Fibroblast of pulmonary artery (primary cell): ENCODE measurements at regions not wholly inside any gene's neighbourhood (a gene's known extent, or its start where the extent isn't known, plus 50 kb on each side); places are given as distances from the start of the nearest gene placed in this dataset.
"Not testable (repeated sequence)": the region's sequence is repeated elsewhere in the genome, so short reads cannot be mapped to it uniquely, and the experiment has no call there.

Experiments
- DNase-seq: peaks from one replicate; pipeline ENCODE4 v3.0.0-alpha.2; 2010; ENCODE audit warnings: low read depth
- H3K4me3 ChIP-seq: replicated peaks from 2 replicates; pipeline ENCODE4 v1.5.1; 2011; ENCODE audit warnings: low read depth, mild to moderate bottlenecking, control low read depth, low read length, moderate library complexity
- TF ChIP-seq, protein P1 (sequence below): IDR thresholded peaks from 2 replicates; pipeline ENCODE4 v1.5.1; 2011; ENCODE audit warnings: mild to moderate bottlenecking, control low read depth, low read length, inconsistent platforms; ENCODE audit errors: missing control alignments

DNA sequence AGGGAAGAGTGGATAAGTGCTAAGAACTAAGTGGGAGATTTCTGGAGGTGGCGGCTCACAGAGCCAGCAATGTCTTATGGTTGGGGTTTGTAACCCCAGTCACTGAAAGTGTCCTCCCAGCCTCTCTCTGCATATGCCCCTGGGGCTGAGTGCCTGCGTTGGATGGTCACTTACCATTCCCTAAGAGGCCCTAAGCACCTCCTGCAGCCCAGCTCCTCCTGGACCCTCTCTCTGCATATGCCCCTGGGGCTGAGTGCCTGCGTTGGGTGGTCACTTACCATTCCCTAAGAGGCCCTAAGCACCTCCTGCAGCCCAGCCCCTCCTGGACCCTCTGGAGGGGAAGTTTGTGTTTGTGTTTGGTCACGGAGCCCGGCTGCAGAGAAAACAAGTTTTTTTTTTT, 425.8 kb downstream of the TMEM121 start:
- no peak for DNase-seq

DNA sequence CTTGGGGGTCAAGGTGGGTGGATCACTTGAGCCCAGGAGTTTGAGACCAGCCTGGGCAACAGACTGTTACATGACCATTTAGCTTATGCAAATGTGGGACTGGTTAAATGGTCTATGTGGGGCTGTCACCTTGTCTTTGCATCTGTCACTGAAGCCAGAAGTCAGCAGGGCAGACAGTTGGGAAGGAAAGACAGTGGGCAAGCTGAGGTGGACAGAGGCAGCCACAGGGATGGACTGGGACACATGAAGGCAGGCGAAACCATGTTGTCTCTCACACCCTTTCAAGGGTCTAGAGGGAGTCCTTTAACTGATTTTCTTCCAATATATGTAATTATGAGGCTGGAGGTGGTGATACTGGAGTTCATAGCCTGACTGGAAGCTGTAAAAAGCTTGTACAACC, 426.4 kb downstream of the TMEM121 start:
- DNase-seq = no peak
- TF ChIP-seq, protein P1, sequence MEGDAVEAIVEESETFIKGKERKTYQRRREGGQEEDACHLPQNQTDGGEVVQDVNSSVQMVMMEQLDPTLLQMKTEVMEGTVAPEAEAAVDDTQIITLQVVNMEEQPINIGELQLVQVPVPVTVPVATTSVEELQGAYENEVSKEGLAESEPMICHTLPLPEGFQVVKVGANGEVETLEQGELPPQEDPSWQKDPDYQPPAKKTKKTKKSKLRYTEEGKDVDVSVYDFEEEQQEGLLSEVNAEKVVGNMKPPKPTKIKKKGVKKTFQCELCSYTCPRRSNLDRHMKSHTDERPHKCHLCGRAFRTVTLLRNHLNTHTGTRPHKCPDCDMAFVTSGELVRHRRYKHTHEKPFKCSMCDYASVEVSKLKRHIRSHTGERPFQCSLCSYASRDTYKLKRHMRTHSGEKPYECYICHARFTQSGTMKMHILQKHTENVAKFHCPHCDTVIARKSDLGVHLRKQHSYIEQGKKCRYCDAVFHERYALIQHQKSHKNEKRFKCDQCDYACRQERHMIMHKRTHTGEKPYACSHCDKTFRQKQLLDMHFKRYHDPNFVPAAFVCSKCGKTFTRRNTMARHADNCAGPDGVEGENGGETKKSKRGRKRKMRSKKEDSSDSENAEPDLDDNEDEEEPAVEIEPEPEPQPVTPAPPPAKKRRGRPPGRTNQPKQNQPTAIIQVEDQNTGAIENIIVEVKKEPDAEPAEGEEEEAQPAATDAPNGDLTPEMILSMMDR = no peak
- no peak overlapping the region for H3K4me3 ChIP-seq

More for the DNA sequence above, 425.8 kb downstream of the TMEM121 start:
- no peak overlapping the region for H3K4me3 ChIP-seq
- TF ChIP-seq, protein P1 = no peak

DNA sequence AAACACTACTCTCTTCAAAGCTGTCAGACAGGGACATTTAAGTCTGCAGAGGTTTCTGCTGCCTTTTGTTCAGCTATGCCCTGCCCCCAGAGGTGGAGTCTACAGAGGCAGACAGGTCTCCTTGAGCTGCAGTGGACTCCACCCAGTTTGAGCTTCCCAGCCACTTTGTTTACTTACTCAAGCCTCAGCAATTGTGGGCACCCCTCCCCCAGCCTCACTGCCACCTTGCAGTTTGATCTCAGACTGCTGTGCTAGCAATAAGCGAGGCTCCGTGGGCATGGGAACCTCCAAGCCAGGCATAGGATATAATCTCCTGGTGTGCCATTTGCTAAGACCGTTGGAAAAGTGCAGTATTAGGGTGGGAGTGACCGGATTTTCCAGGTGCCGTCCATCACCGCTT, 435.2 kb downstream of the TMEM121 start:
- H3K4me3 ChIP-seq, DNase-seq: not testable (repeated sequence)

DNA sequence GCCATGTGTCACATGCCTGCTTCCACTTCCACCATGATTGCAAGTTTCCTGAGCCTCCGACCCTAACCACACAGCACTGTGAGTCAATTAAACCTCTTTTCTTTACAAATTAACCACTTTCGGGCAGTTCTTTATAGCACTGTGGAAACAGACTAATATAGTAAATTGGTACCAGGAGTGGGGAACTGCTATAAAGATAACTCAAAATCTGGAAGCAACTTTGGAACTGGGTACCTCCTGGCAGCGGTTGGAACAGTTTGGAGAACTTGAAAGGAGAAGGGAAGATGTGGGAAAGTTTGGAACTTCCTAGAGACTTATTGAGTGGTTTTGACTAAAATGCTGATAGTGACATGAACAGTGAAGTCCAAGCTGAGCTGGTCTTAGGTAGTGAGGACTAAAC, 436.1 kb downstream of the TMEM121 start:
- H3K4me3 ChIP-seq = no peak overlapping the region
- no peak for DNase-seq
- TF ChIP-seq, protein P1 = no peak

DNA sequence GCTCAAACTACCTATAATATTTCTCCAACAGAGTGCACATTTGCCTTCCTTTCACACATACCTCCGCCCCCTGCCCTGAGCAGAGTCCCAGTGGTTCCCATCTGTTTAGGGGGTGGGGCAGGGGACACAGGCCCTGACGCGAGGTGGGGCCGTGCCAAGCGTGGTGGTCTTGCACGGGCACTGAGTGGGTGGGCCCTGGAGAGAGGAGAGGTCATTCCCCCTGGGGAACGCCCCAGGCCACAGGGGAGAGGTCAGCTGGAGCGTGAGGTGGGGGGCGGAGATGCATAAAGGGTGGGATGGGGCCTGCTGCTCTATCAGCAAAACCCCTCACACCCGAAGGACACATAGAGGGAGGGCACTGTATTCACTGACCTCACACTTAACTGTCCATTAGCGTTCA, 441.9 kb downstream of the TMEM121 start:
- TF ChIP-seq, protein P1 = no peak
- H3K4me3 ChIP-seq = no peak overlapping the region
- DNase-seq = no peak

DNA sequence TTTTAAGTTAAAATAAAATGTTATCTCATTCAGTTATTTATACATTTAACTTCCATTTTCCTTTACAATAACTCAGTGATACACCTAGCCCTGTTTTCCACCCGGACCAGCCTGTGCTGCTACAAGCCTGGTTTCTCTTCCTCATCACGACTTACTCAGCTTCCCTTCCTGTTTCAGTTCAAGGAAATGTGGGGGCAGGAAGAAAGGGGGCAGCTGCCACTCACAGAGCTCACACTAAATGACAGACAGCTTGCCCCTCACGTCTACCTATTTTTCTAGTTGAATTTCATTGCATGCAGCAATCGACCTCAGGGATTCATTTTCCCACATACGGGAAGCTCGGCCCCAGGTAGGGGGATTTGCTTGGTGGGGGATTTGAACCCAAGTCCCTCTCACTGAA, 442.6 kb downstream of the TMEM121 start:
- not testable (repeated sequence) for DNase-seq, H3K4me3 ChIP-seq

DNA sequence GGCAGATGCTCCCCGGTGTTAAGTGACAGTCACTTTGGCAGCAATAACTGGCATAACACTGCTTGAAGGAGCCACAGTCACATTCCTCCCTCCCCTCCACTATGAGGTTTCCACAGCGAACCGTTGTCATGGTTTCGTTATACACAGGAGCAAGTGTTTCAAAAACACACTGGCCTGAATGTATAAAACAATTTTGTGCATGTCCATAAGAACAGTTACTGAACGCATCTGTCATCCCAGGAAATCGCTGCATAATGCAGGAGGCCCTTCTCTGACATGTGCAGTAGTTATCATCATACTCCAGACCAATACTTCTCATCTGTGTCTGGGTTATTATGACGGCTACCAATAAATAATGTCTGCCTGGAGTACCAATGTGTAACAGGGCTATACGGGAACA, 444.4 kb downstream of the TMEM121 start:
- not testable (repeated sequence) for DNase-seq, H3K4me3 ChIP-seq

DNA sequence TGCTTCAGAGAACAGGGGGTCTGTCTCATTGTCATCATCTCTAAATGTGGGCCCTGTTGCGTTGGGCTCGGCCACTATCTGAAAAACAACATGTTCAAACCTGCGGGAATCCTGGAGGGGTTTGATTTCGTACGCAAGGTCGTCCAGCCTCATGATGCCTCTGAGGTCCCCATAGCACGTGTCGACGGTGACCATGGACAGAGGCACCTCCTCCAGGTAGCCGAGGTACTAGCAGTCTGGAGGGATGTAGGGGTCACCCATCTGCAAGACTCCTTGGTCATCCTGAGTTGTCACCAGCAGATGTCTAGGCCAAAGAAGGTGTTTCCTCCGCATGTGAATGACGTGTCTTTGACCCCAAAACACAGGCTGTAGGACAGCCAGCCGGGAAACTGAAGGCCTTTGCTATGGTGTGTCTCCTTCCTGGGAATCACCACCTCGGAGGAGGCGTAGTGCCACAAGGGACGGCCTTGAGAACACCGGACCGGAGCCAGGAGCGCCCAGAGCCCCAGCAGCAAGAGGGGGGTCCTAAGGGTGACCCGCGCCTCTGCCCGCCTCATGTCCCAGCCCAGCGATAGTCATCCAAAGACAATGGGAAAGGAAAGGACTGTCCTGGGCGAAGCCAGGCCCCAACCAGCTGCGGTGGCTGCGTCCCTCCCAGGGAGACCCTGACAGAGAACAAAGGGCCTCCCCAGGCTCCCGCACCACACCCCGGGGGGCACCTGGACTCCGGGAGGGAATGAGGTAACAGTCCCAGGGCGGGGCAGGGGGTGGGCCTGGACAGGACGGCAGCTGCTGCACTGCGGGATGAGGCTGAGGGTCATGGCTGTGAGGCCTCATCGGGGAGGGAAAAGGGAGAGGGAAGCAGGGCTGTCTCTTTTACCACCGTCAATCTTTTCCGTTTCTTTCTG, 445.5 kb downstream of the TMEM121 start:
- TF ChIP-seq, protein P1 = no peak
- no peak overlapping the region for H3K4me3 ChIP-seq
- DNase-seq = no peak
